ENCODE measurements at regions not wholly inside any gene's neighbourhood (a gene's known extent, or its start where the extent isn't known, plus 50 kb on each side); places are given as distances from the start of the nearest gene placed in this dataset.

- H3K79me2 ChIP-seq (ENCODE audit: control insufficient read depth, insufficient read depth, low read length) = no peaks in the 10 kb centered on the region
- DNase-seq (ENCODE audit: low read depth in 2 of 2) = no peak
- no peak overlapping the region for H3K9ac ChIP-seq (ENCODE audit: insufficient read depth, low read length)
- no peak overlapping the region for H3K4me2 ChIP-seq (ENCODE audit: extremely low read depth, insufficient read depth, low read length)
- no peaks in the 10 kb centered on the region for H3K9me3 ChIP-seq (ENCODE audit: control insufficient read depth, insufficient read depth, low read depth, low read length)
- no peaks in the 10 kb centered on the region for H4K20me1 ChIP-seq (ENCODE audit: control insufficient read depth, extremely low read depth, insufficient read depth, low read length)
- no peak overlapping the region for H3K4me3 ChIP-seq (replicated peaks in 1 of 4; ENCODE audit: control extremely low read depth in 1 of 4, insufficient read depth in 1 of 4, low read depth in 3 of 4, low read length in 4 of 4)
- H3K27ac ChIP-seq (ENCODE audit: insufficient read depth, low read length) = no peak overlapping the region
- TF ChIP-seq EZH2 (IDR thresholded peaks at IDR 0.05; ENCODE audit: low read length, missing control alignments) = no peak
- no peaks in the 10 kb centered on the region for H3K27me3 ChIP-seq (ENCODE audit: control insufficient read depth, insufficient read depth, low read length)
- no peaks in the 10 kb centered on the region for H3K36me3 ChIP-seq (ENCODE audit: control insufficient read depth, insufficient read depth, low read length)
- no peak overlapping the region for H2AFZ ChIP-seq (ENCODE audit: low read length)
- no peaks in the 10 kb centered on the region for H3K4me1 ChIP-seq (ENCODE audit: control insufficient read depth, extremely low read depth, insufficient read depth, low read length)
These were observed 1079.4 kb upstream of the GYPC start for GRCh38 chr2:125576558-125576957.

GRCh38 chr2:125581557-125581956 is 1074.4 kb upstream of the GYPC start:
- H3K4me3 ChIP-seq (replicated peaks in 1 of 4; ENCODE audit: control extremely low read depth in 1 of 4, insufficient read depth in 1 of 4, low read depth in 3 of 4, low read length in 4 of 4) = no peak overlapping the region
- H3K36me3 ChIP-seq (ENCODE audit: control insufficient read depth, insufficient read depth, low read length) = no peaks in the 10 kb centered on the region
- no peak overlapping the region for H2AFZ ChIP-seq (ENCODE audit: low read length)
- H3K79me2 ChIP-seq (ENCODE audit: control insufficient read depth, insufficient read depth, low read length) = no peaks in the 10 kb centered on the region
- no peak for TF ChIP-seq CTCF (conservative IDR thresholded peaks at IDR 0.05 in 1 of 2, IDR thresholded peaks at IDR 0.05 in 1 of 2; ENCODE audit: low read depth in 1 of 2, low read length in 2 of 2)
- no peak for TF ChIP-seq EZH2 (IDR thresholded peaks at IDR 0.05; ENCODE audit: low read length, missing control alignments)
- no peaks in the 10 kb centered on the region for H3K27me3 ChIP-seq (ENCODE audit: control insufficient read depth, insufficient read depth, low read length)
- no peaks in the 10 kb centered on the region for H3K9me3 ChIP-seq (ENCODE audit: control insufficient read depth, insufficient read depth, low read depth, low read length)
- no peak for DNase-seq (ENCODE audit: low read depth in 2 of 2)
- H3K4me1 ChIP-seq (ENCODE audit: control insufficient read depth, extremely low read depth, insufficient read depth, low read length) = no peaks in the 10 kb centered on the region
- no peaks in the 10 kb centered on the region for H4K20me1 ChIP-seq (ENCODE audit: control insufficient read depth, extremely low read depth, insufficient read depth, low read length)
- no peak overlapping the region for H3K27ac ChIP-seq (ENCODE audit: insufficient read depth, low read length)
- no peak overlapping the region for H3K9ac ChIP-seq (ENCODE audit: insufficient read depth, low read length)
- no peak overlapping the region for H3K4me2 ChIP-seq (ENCODE audit: extremely low read depth, insufficient read depth, low read length)

- H2AFZ ChIP-seq (ENCODE audit: low read length) = no peak overlapping the region
- no peaks in the 10 kb centered on the region for H3K27me3 ChIP-seq (ENCODE audit: control insufficient read depth, insufficient read depth, low read length)
- DNase-seq (ENCODE audit: low read depth in 2 of 2) = no peak
- no peak overlapping the region for H3K4me3 ChIP-seq (replicated peaks in 1 of 4; ENCODE audit: control extremely low read depth in 1 of 4, insufficient read depth in 1 of 4, low read depth in 3 of 4, low read length in 4 of 4)
- no peaks in the 10 kb centered on the region for H3K36me3 ChIP-seq (ENCODE audit: control insufficient read depth, insufficient read depth, low read length)
- no peak overlapping the region for H3K9ac ChIP-seq (ENCODE audit: insufficient read depth, low read length)
- H3K9me3 ChIP-seq (ENCODE audit: control insufficient read depth, insufficient read depth, low read depth, low read length) = no peaks in the 10 kb centered on the region
- H4K20me1 ChIP-seq (ENCODE audit: control insufficient read depth, extremely low read depth, insufficient read depth, low read length) = no peaks in the 10 kb centered on the region
- no peak overlapping the region for H3K27ac ChIP-seq (ENCODE audit: insufficient read depth, low read length)
- H3K4me2 ChIP-seq (ENCODE audit: extremely low read depth, insufficient read depth, low read length) = no peak overlapping the region
- TF ChIP-seq EZH2 (IDR thresholded peaks at IDR 0.05; ENCODE audit: low read length, missing control alignments) = no peak
- TF ChIP-seq CTCF (conservative IDR thresholded peaks at IDR 0.05 in 1 of 2, IDR thresholded peaks at IDR 0.05 in 1 of 2; ENCODE audit: low read depth in 1 of 2, low read length in 2 of 2) = no peak
- no peaks in the 10 kb centered on the region for H3K79me2 ChIP-seq (ENCODE audit: control insufficient read depth, insufficient read depth, low read length)
- H3K4me1 ChIP-seq (ENCODE audit: control insufficient read depth, extremely low read depth, insufficient read depth, low read length) = no peaks in the 10 kb centered on the region
These were observed 1073.4 kb upstream of the GYPC start for GRCh38 chr2:125582516-125582915.

All from fibroblast of lung (primary cell).